Upper lobe of right lung (tissue), 1 donor: ENCODE measurements at regions not wholly inside any gene's neighbourhood (a gene's known extent, or its start where the extent isn't known, plus 50 kb on each side); places are given as distances from the start of the nearest gene placed in this dataset.
A peak's percentile ranks its signal among the peaks of the same experiment; 100 is the strongest.

Experiments
- ATAC-seq: fragments of 200-7000 bp; cut with Tn5 transposase; one replicate; pipeline ENCODE4 v1.9.1; 2020; ENCODE audit warnings: mild to moderate bottlenecking, moderate library complexity
- DNase-seq: peaks from one replicate; pipeline ENCODE4 v3.0.0-alpha.2; 2020
- H3K27ac ChIP-seq: fragments of 200-600 bp; one replicate; pipeline ENCODE4 v1.8.0; 2022
- H3K27me3 ChIP-seq: fragments of 200-600 bp; one replicate; pipeline ENCODE4 v1.8.0; 2022; ENCODE audit warnings: mild to moderate bottlenecking
- H3K36me3 ChIP-seq: fragments of 200-600 bp; one replicate; pipeline ENCODE4 v1.8.0; 2022
- H3K4me1 ChIP-seq: fragments of 200-600 bp; one replicate; pipeline ENCODE4 v1.8.0; 2022
- H3K4me3 ChIP-seq: fragments of 200-600 bp; one replicate; pipeline ENCODE4 v1.8.0; 2022; ENCODE audit warnings: mild to moderate bottlenecking
- H3K9me3 ChIP-seq: fragments of 200-600 bp; one replicate; pipeline ENCODE4 v1.8.0; 2022
- CTCF ChIP-seq: fragments of 200-600 bp; IDR thresholded peaks from one replicate; pipeline ENCODE4 v1.8.0; 2022; ENCODE audit warnings: antibody characterized with exemption
- intact Hi-C: fragments of 100-400 bp; cut with DNase I; formaldehyde crosslinking; loops from one replicate; pipeline ENCODE4 v1.11.0; 2022
- donor health status: DM: no; HTN: yes; CAD: no; lungs with severe emphysema.

- Histone ChIP-seq H3K4me1 (no peaks in the 10 kb centered on the region), H3K9me3 (no peaks in the 10 kb centered on the region), H3K27me3 (no peaks in the 10 kb centered on the region), H3K27ac (no peak overlapping the region), H3K36me3 (no peaks in the 10 kb centered on the region), H3K4me3 (no peak overlapping the region)
- DNase-seq = no peak
- intact Hi-C loops = no loop called here
- peak; percentile 54 for ATAC-seq
- no peak for TF ChIP-seq CTCF
These were observed 391.7 kb upstream of the SGCG start for GRCh38 chr13:22789027-22789593.

GRCh38 chr13:22789916-22790315, 390.9 kb upstream of the SGCG start:
- Histone ChIP-seq H3K4me3 (no peak overlapping the region), H3K27ac (no peak overlapping the region), H3K36me3 (no peaks in the 10 kb centered on the region), H3K27me3 (no peaks in the 10 kb centered on the region), H3K9me3 (no peaks in the 10 kb centered on the region), H3K4me1 (no peaks in the 10 kb centered on the region)
- DNase-seq = no peak
- intact Hi-C loops = no loop called here
- no peak for TF ChIP-seq CTCF
- ATAC-seq = no peak

DNA sequence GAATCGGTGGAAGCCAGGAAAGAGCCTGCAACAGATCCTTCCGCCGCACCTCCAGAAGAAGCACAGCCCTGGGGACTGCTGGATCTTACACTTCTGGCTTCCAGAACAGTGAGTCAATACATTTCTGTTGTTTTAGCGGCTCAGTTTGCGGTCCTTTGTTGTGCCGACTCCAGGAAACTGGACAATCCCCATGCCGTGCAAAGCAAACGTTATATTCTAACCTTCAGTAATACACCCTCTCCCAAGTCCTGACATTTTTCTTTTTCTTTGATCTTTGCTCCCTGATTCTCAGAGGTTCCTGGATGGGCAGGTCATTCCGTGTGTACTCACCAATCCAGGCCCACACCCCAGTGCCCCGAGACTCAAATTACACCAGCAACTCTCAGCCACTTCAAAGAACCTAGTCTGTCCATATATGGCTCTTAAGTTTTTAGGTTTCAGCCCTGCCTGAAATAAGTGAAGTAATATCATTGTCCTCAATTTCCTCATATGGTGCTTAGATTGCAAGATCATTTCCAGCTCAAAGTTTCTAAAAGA, 387.1 kb upstream of the SGCG start:
- peak; percentile 61 for ATAC-seq
- H3K9me3 ChIP-seq = no peaks in the 10 kb centered on the region
- no peak for DNase-seq

GRCh38 chr13:22800526-22801401, 380.0 kb upstream of the SGCG start:
- ATAC-seq = peak; percentile 95

More for the DNA sequence above, 387.1 kb upstream of the SGCG start:
- no peak overlapping the region for H3K4me3 ChIP-seq
- no peaks in the 10 kb centered on the region for H3K27me3 ChIP-seq
- H3K27ac ChIP-seq = no peak overlapping the region
- H3K36me3 ChIP-seq = no peaks in the 10 kb centered on the region
- no peaks in the 10 kb centered on the region for H3K4me1 ChIP-seq
- TF ChIP-seq CTCF = no peak
- intact Hi-C loops = no loop called here

GRCh38 chr13:22801402-22802003, 379.3 kb upstream of the SGCG start:
- no peaks in the 10 kb centered on the region for H3K4me1 ChIP-seq
- intact Hi-C loops = no loop called here
- TF ChIP-seq CTCF = peak; percentile 39
- ATAC-seq (no peak), DNase-seq (no peak)
- H3K27me3 ChIP-seq = no peaks in the 10 kb centered on the region
- H3K9me3 ChIP-seq = no peaks in the 10 kb centered on the region
- H3K36me3 ChIP-seq = no peaks in the 10 kb centered on the region
- no peak overlapping the region for H3K27ac ChIP-seq
- H3K4me3 ChIP-seq = no peak overlapping the region

More at GRCh38 chr13:22800526-22801401, 380.0 kb upstream of the SGCG start:
- intact Hi-C loops = no loop called here
- H3K36me3 ChIP-seq = no peaks in the 10 kb centered on the region
- H3K27ac ChIP-seq = no peak overlapping the region
- no peak for DNase-seq
- no peaks in the 10 kb centered on the region for H3K4me1 ChIP-seq
- H3K27me3 ChIP-seq = no peaks in the 10 kb centered on the region
- no peaks in the 10 kb centered on the region for H3K9me3 ChIP-seq
- no peak for TF ChIP-seq CTCF
- H3K4me3 ChIP-seq = no peak overlapping the region
